ENCODE measurements at regions not wholly inside any gene's neighbourhood (a gene's known extent, or its start where the extent isn't known, plus 50 kb on each side); places are given as distances from the start of the nearest gene placed in this dataset.
A peak's percentile ranks its signal among the peaks of the same experiment; 100 is the strongest.

- peak; percentile 34 for DNase-seq (ENCODE audit: low read depth, low spot score)
These were observed 102.7 kb upstream of the ANO3 start for GRCh38 chr11:26229257-26229656.

- DNase-seq (ENCODE audit: low read depth, low spot score) = no peak
These were observed 101.9 kb upstream of the ANO3 start for GRCh38 chr11:26229981-26230380.

GRCh38 chr11:26231252-26231661 lies 100.7 kb upstream of the ANO3 start:
- no peak for DNase-seq (ENCODE audit: low read depth, low spot score)

DNA sequence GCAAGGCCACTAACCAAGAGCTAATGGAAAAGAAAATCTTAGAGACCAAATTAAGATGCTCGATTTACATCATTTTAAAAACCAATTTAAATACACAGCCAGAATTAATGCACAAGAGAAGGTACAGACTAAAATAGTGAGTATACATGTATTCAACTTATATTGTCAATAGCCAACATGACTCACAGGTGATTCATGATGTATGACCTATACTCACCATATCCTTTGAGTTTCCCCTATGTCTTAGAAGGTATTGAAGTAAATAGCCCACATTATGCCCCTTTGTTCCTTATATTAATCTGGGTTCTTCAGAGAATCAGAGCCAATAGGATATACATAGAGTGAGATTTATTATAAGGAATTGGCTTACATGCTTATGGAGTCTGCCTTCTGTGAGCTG lies 97.5 kb upstream of the ANO3 start:
- DNase-seq (ENCODE audit: low read depth, low spot score) = no peak

DNA sequence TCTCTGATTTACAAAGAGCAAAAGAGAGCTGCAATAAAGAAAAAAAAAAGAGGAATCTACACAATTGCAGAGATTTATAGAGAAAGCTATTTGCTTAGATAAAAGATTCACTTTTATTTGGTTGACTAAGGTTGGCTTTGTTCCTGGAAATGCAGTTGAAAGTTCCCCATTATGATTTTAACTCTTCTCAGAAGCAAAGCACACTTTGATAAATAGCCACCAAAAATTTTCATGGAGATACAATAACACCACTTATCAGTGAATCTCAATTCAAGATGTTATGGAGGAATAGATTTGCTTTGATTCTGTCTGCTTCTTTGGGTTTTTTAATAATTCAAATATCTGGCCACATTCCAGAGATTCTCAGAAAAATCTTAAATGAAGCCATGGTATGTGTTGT lies 88.5 kb upstream of the ANO3 start:
- DNase-seq (ENCODE audit: low read depth, low spot score) = no peak

DNA sequence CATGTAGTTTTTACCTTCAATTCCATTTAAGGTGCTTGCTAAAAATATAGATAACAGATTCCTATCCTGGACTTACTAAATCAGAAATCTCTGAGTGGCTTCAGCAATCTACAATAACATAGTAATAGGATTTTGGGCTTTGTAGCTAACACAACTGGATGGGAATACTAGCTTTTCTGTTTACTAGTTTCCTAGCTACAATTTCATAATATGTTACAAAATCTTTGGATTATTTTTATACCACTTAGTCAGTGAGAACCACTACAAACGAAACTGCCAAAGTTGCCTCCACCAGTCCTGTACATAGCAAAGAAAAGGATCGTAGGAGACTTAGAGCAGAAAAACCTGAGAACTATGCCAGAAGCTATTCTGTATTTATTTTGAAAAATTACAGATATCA lies 87.7 kb upstream of the ANO3 start:
- no peak for DNase-seq (ENCODE audit: low read depth, low spot score)

DNA sequence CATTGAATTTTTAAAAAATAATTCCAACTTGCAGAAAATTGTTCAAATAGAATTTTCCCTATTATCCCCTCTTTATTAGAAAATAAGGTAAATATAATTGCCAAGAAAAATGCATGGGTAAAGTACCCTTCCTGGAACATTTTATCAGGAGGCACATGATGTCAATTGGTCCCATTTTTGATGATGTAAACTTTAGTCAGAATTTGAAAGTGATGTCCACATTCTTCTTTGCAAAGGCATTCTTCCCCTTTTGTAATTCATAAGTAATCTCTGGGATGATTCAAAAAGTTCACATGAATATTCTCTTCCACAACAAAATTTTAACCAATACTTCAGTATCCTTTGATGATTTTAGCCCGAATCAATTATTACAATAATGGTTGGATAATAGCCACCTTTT lies 86.9 kb upstream of the ANO3 start:
- DNase-seq (ENCODE audit: low read depth, low spot score) = no peak

GRCh38 chr11:26247340-26247739 lies 84.6 kb upstream of the ANO3 start:
- DNase-seq (ENCODE audit: low read depth, low spot score) = no peak

DNA sequence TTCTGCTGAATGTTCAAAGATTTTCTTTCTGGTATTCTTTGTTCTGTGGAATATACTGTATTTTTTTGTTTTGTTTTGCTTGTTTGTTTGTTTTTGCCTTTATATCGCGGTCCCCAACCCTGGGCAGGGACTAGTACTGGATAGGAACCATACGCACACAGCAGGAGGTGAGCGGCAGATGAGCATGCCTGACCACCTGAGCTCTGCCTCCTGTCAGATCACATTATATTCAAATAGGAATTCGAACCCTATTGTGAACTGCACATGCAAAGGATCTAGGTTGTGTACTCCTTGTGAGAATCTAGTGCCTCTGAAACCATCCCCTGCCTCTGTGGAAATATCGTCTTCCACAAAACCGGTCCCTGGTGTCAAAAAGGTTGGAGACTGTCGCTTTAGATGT lies 83.3 kb upstream of the ANO3 start:
- DNase-seq (ENCODE audit: low read depth, low spot score) = no peak

- DNase-seq (ENCODE audit: low read depth, low spot score) = no peak
These were observed 77.6 kb upstream of the ANO3 start for GRCh38 chr11:26254378-26254777.

DNA sequence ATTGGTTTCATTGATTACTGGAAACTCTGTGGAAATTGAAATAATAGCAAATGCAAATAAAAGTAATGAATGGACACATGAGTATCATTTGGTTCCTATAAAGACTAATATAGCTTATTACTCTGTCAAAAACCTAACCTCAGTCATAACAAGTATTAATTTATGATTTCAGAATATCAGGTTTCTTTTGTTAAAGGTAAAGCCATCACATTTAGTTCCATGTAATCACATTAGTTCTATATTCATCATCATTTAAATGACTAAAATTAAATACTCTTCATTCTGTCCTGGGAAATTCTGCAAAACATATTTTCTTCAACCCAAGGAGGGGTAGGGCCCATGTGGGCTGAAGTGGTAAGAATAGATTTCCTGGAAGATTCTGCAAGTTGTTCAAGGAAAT lies 68.2 kb upstream of the ANO3 start:
- no peak for DNase-seq (ENCODE audit: low read depth, low spot score)

- no peak for DNase-seq (ENCODE audit: low read depth, low spot score)
These were observed 67.7 kb upstream of the ANO3 start for GRCh38 chr11:26264266-26264665.

DNA sequence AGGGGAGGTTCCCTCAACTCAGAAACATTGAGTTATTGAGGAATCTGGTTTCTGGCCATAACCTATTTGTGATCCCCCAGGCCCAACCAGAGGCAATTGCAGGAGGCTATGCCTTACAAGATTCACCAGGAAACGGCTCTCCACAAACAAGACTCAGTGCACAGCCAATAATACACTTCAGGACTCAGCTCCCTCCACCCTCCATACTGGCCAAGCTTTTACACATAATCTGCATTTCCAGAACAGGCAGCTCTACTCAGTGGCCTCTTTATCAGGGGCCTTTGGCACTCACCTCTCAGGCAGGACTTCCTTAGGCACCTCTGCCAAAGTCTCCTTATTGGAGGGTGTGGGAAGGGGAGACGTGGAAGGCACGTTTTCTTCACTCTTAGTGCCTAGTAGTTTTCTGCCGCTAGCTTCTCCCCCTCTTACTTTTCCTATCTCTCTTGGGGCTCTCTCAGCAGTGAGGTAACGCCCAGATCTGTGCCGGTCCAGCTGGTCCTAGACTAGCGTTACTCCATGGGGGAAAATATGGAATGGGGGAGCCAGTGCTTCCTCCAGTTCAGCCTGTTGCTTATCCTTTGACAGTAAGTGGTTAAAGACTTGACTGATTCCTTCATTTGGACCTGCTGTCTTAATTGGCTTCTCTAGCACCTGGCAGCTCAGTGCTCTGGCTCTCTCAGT lies 62.8 kb upstream of the ANO3 start:
- DNase-seq (ENCODE audit: low read depth, low spot score) = no peak

GRCh38 chr11:26271666-26272065 lies 60.3 kb upstream of the ANO3 start:
- no peak for DNase-seq (ENCODE audit: low read depth, low spot score)

DNA sequence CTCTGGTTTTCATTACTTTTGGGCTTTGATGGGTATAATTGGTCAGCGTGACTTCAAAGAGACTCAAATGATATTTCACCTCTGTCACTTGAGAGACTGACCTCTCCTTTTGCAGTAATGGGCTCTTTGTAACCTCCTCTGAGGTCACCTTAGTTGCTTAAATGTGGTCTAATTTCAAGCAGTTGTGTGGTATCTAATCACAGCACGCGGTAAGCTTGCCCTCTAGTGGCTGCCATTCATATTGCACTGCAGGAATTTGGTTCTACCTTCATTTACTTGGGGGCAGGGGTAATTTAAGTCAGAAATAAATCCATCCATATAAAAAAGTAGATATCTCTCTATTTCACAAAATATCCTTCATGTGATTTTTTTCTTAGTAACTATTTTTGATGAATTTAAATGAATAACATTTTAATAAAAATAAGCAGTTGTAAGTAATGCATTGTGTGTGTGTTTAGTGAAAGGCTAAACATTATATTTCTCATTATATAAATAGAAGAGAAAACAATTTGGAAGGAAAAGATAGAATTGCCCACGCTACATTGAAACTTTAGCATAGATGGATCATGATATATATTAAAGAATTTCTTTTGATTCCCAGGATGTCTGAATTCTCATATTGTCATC lies 55.0 kb upstream of the ANO3 start:
- peak; percentile 38 for DNase-seq (ENCODE audit: low read depth, low spot score)

- no peak for DNase-seq (ENCODE audit: low read depth, low spot score)
These were observed 53.6 kb upstream of the ANO3 start for GRCh38 chr11:26278354-26278753.

All from brain pericyte (primary cell).